Heart right ventricle (tissue), 16 donors: ENCODE measurements at regions not wholly inside any gene's neighbourhood (a gene's known extent, or its start where the extent isn't known, plus 50 kb on each side); places are given as distances from the start of the nearest gene placed in this dataset.

Experiments used
- ATAC-seq, 8 donors: fragments of 200-7000 bp; cut with Tn5 transposase; one replicate each; pipeline ENCODE4 v1.9.1; 2020; ENCODE audit warnings: mild to moderate bottlenecking in 8 of 8, moderate library complexity in 8 of 8, moderate number of reproducible peaks in 1 of 8
- DNase-seq, 2 donors: peaks; one replicate each; pipeline ENCODE4 v3.0.0-alpha.2; 2020
- H3K27ac ChIP-seq, 10 donors: fragments of 200-600 bp; sonication (generic) in 2 of 10; one replicate each; pipeline versions ENCODE4 v1.5.0 to v1.8.0; 2020 to 2022; ENCODE audit warnings: mild to moderate bottlenecking in 3 of 10
- H3K27me3 ChIP-seq, 7 donors: fragments of 200-600 bp; one replicate each; pipeline ENCODE4 v1.8.0; 2021 to 2022; ENCODE audit warnings: mild to moderate bottlenecking in 2 of 7
- H3K36me3 ChIP-seq, 9 donors: fragments of 200-600 bp; sonication (generic) in 1 of 9; one replicate each; pipeline versions ENCODE4 v1.5.0 to v1.8.0; 2020 to 2022; ENCODE audit warnings: mild to moderate bottlenecking in 2 of 9
- H3K4me1 ChIP-seq, 9 donors: fragments of 200-600 bp; sonication (generic) in 1 of 9; one replicate each; pipeline versions ENCODE4 v1.5.0 to v1.8.0; 2020 to 2022; ENCODE audit warnings: mild to moderate bottlenecking in 4 of 9
- H3K4me3 ChIP-seq, 10 donors: fragments of 200-600 bp; sonication (generic) in 2 of 10; one replicate each; pipeline versions ENCODE4 v1.5.0 to v1.8.0; 2020 to 2022; ENCODE audit warnings: mild to moderate bottlenecking in 7 of 10, moderate library complexity in 2 of 10
- H3K9me3 ChIP-seq, 11 donors: fragments of 200-600 bp in 10 of 11; sonication (generic) in 2 of 11; one replicate each; pipeline versions ENCODE4 v1.5.0 to v1.8.0; 2013 to 2022; ENCODE audit warnings: mild to moderate bottlenecking in 2 of 11, control low read depth in 1 of 11, moderate library complexity in 1 of 11
- CTCF ChIP-seq, 9 donors: fragments of 200-600 bp; sonication (generic) in 2 of 9; IDR thresholded peaks; one replicate each; pipeline versions ENCODE4 v1.5.0 to v1.8.0; 2021 to 2022; ENCODE audit warnings: antibody characterized with exemption in 9 of 9, mild to moderate bottlenecking in 5 of 9, moderate library complexity in 1 of 9
- WGBS, 2 donors: extraction: QIAGEN DNeasy Blood & Tissue Kit; methylation state at CpG; one replicate each; pipeline ENCODE4 v1.1.7; 2013; ENCODE audit warnings: inconsistent platforms in 1 of 2; 5-methylcytosine and 5-hydroxymethylcytosine counted together
- intact Hi-C, 10 donors: fragments of 100-400 bp; cut with DNase I; formaldehyde crosslinking; loops; one replicate each; pipeline versions ENCODE4 v1.11.1 to v1.14.2; 2022
- donor health status: Arrhythmogenic right ventricular cardiomyopathy.
- donor health status: ischemic (EF 13 %, LVEDD 7.1; RV severe dilation, severe dysfunction).
- donor health status: healthy with polysubstance abuse.
- donor health status: DM: no; HTN: yes; CAD: no.
- donor health status: DM: no; HTN: no; CAD: no.
- donor health status: ischemic (EF 25% LVEDD 6.9; RV normal size, moderate dysfunction).
- donor health status: ischemic (EF 25% LVEDD 5.7; RV mildly dilated, moderate dysfunction).
- donor health status: healthy.
- donor health status: DM: yes; HTN: yes; CAD: no.
- donor health status: Ischemic cardiomyopathy.
- donor health status: ischemic (EF 35%, LVEDD 5.7; RV mildly dilated, moderate dysfunction).
- donor health status: nonischemic (EF 11% LVEDD 7.7; RV severe dilation, severe dysfunction).
- donor health status: DM: yes; HTN: yes; CAD: no.
- donor health status: PGD.
- donor health status: ischemic (EF 29% LVEDD 5.4; RV normal size, mild dysfunction).
- donor health status: nonischemic (EF 23%, LVEDD 6.1; RV moderate dilation, normal function).

DNA sequence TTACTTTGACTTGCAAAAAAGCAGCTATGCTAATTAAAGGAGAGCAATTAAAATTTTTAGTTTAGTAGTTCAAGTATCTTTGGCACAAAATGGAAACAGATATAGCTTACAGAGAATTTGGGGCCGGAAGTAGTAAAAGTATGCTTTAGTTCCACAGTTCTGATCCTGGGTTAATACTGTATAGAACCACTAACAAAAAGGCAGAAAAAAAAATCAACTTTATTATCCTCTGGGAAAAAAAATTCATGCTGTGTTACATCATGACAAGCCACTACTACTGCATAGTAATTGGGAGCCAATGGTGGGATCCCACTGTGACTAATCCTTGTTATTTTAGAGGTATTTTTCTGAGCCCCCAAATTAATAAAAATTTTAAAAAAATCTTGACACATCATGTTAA, 246.8 kb upstream of the PRDM9 start:
- Histone ChIP-seq H3K4me3 (no peak overlapping the region), H3K4me1 (no peaks in the 10 kb centered on the region), H3K27ac (no peak overlapping the region), H3K9me3 (peaks cover 0 to 4% (median 0%) of the 10 kb centered on the region in 11 donors), H3K27me3 (no peaks in the 10 kb centered on the region), H3K36me3 (no peaks in the 10 kb centered on the region)
- intact Hi-C loops: no loop called here
- DNase-seq (no peak), ATAC-seq (no peak)
- no peak for TF ChIP-seq CTCF (IDR thresholded peaks at IDR 0.05)
- WGBS, 2 donors: 74 to 75% methylated on average over 1 of the region's 1 CpG

DNA sequence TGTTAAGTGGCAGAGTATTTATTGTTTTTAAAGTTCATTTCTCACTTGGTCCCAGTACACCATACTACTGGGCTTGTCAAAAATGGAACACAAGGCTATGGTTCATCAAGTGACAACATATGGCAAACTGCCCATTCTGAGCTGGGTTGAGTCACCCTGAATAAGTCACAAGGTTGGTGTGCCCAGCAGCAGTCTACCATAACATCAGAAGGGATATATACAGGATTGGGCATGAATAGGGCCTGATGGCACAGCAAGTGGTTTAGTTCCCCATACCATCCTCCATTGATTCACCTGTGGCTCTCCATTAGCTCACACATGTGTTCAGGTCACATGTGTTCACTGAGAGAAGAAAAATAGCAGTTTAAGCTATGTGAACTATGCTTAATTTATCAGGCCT, 249.8 kb upstream of the PRDM9 start:
- H3K36me3 ChIP-seq: no peaks in the 10 kb centered on the region
- ATAC-seq (no peak), DNase-seq (no peak)
- H3K27ac ChIP-seq: no peak overlapping the region
- no peak overlapping the region for H3K4me3 ChIP-seq
- no peaks in the 10 kb centered on the region for H3K4me1 ChIP-seq
- peaks cover 0 to 13% (median 0%) of the 10 kb centered on the region in 11 donors for H3K9me3 ChIP-seq
- H3K27me3 ChIP-seq: no peaks in the 10 kb centered on the region
- no peak for TF ChIP-seq CTCF (IDR thresholded peaks at IDR 0.05)
- intact Hi-C loops: no loop called here

GRCh38 chr5:23253621-23254198, 253.7 kb upstream of the PRDM9 start:
- no peaks in the 10 kb centered on the region for H3K4me1 ChIP-seq
- no peaks in the 10 kb centered on the region for H3K27me3 ChIP-seq
- no peak overlapping the region for H3K27ac ChIP-seq
- no peak for TF ChIP-seq CTCF (IDR thresholded peaks at IDR 0.05)
- DNase-seq: no peak
- H3K36me3 ChIP-seq: no peaks in the 10 kb centered on the region
- peaks cover 0 to 17% (median 0%) of the 10 kb centered on the region in 11 donors for H3K9me3 ChIP-seq
- WGBS, 2 donors: 54 to 55% methylated on average over 1 of the region's 1 CpG
- intact Hi-C loops: no loop called here
- H3K4me3 ChIP-seq: no peak overlapping the region
- ATAC-seq: no peak

DNA sequence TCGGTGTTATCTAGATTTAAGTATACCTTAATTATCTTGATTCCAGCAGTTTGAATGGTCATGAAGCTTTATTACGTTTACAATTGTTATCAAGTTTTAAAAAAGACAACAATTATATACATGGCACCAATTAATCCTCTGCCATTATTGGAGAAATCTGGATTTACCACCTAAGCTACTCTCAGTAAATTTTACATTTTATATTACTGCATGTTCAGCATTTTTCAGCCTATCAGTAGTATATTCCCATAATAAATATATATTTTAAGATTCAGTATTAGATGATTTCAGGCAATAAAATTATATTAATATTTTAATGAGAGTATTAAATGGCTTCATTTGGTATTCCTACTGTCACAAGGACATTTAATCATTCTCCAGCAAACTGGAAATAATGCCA, 264.5 kb upstream of the PRDM9 start:
- no peak for TF ChIP-seq CTCF (IDR thresholded peaks at IDR 0.05)
- Histone ChIP-seq H3K9me3 (no peaks in the 10 kb centered on the region), H3K4me3 (no peak overlapping the region), H3K27ac (no peak overlapping the region), H3K36me3 (no peaks in the 10 kb centered on the region), H3K4me1 (no peaks in the 10 kb centered on the region), H3K27me3 (no peaks in the 10 kb centered on the region)
- ATAC-seq: no peak
- WGBS, 2 donors: 78 to 80% methylated on average over 2 of the region's 2 CpGs
- intact Hi-C loops: no loop called here
- no peak for DNase-seq
